DND-41 (cell line): ENCODE measurements at regions not wholly inside any gene's neighbourhood (a gene's known extent, or its start where the extent isn't known, plus 50 kb on each side); places are given as distances from the start of the nearest gene placed in this dataset.

Experiments used
- EZH2 ChIP-seq: IDR thresholded peaks from 3 replicates; pipeline ENCODE4 v1.6.1; 2012; ENCODE audit warnings: borderline replicate concordance, low read depth, mild to moderate bottlenecking, moderate library complexity, low read length, inconsistent platforms; ENCODE audit not compliant: severe bottlenecking
- TF ChIP-seq, protein P1 (sequence below): IDR thresholded peaks from 2 replicates; pipeline ENCODE4 v1.5.1; 2012; ENCODE audit warnings: borderline replicate concordance, low read length, moderate library complexity, mild to moderate bottlenecking; ENCODE audit not compliant: poor library complexity, severe bottlenecking; ENCODE audit errors: extremely low read depth

DNA sequence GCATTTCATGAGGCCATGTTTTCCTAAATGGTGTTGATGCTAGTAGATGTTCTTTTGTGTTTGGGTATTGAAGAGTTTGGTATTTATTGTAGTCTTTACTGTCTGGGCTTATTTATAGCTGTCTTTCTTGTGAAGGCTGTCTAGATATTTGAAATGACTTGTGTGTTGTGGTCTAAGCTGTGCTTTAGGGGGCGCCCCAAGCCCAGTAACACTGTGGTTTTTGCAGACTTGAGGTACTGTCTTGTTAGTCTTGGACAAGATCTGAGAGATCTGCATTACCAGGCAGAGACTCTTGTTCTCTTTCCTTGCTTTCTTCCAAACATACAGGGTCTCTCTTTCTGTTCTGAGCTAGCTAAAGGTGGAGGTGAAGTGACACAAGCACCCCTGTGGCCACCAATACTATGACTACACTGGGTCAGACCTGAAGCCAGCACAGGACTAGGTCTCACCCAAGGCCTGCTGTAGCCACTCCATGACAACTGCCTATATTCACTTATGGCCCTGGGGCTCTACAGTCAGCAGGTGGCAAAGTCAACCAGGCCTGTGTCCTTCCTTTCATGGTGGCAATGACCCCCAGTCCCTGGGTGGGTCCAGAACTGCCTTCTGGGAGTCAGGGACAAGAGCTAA lies 152.1 kb upstream of the TBC1D5 start:
- TF ChIP-seq, protein P1, sequence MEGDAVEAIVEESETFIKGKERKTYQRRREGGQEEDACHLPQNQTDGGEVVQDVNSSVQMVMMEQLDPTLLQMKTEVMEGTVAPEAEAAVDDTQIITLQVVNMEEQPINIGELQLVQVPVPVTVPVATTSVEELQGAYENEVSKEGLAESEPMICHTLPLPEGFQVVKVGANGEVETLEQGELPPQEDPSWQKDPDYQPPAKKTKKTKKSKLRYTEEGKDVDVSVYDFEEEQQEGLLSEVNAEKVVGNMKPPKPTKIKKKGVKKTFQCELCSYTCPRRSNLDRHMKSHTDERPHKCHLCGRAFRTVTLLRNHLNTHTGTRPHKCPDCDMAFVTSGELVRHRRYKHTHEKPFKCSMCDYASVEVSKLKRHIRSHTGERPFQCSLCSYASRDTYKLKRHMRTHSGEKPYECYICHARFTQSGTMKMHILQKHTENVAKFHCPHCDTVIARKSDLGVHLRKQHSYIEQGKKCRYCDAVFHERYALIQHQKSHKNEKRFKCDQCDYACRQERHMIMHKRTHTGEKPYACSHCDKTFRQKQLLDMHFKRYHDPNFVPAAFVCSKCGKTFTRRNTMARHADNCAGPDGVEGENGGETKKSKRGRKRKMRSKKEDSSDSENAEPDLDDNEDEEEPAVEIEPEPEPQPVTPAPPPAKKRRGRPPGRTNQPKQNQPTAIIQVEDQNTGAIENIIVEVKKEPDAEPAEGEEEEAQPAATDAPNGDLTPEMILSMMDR, result peak; percentile 78
- TF ChIP-seq EZH2, result no peak
